DOHH2 (cell line): ENCODE measurements at regions not wholly inside any gene's neighbourhood (a gene's known extent, or its start where the extent isn't known, plus 50 kb on each side); places are given as distances from the start of the nearest gene placed in this dataset.

Source experiments
- H3F3A ChIP-seq: fragments of 200-600 bp; sonication (generic), shearing (Covaris generic); 2 replicates; pipeline ENCODE4 v1.6.0; 2016; ENCODE audit warnings: antibody characterized with exemption, mild to moderate bottlenecking; ENCODE audit not compliant: control insufficient read depth, insufficient read depth
- H3K27ac ChIP-seq: fragments of 200-600 bp; sonication (generic); 2 replicates; pipeline ENCODE4 v1.5.1; 2014; ENCODE audit warnings: low read depth, mild to moderate bottlenecking, low read length, moderate library complexity
- H3K27me3 ChIP-seq: fragments of 200-600 bp; sonication (generic); 2 replicates; pipeline ENCODE4 v1.6.1; 2014; ENCODE audit warnings: mild to moderate bottlenecking, low read length, mixed read lengths; ENCODE audit not compliant: control insufficient read depth
- H3K36me3 ChIP-seq: fragments of 200-600 bp; sonication (generic); 2 replicates; pipeline ENCODE4 v1.6.1; 2014; ENCODE audit warnings: mild to moderate bottlenecking, low read length, moderate library complexity, mixed read lengths; ENCODE audit not compliant: control insufficient read depth
- H3K4me1 ChIP-seq: fragments of 200-600 bp; sonication (generic); 2 replicates; pipeline ENCODE4 v1.6.1; 2014; ENCODE audit warnings: mild to moderate bottlenecking, low read length, mixed read lengths; ENCODE audit not compliant: control insufficient read depth
- H3K4me2 ChIP-seq: fragments of 200-600 bp; sonication (generic); 2 replicates; pipeline ENCODE4 v1.6.0; 2014; ENCODE audit warnings: mild to moderate bottlenecking, low read length, moderate library complexity
- H3K4me3 ChIP-seq: fragments of 200-600 bp; sonication (generic); 2 replicates; pipeline ENCODE4 v1.5.1; 2014; ENCODE audit warnings: mild to moderate bottlenecking, low read length, mixed read lengths
- H3K79me2 ChIP-seq: fragments of 200-600 bp; sonication (generic); 2 replicates; pipeline ENCODE4 v1.6.1; 2014; ENCODE audit warnings: mild to moderate bottlenecking, low read length, mixed read lengths; ENCODE audit not compliant: control insufficient read depth
- H3K9me2 ChIP-seq: fragments of 200-600 bp; sonication (generic); replicated peaks from 2 replicates; pipeline ENCODE4 v1.6.1; 2014; ENCODE audit warnings: mild to moderate bottlenecking, low read length, mixed read lengths; ENCODE audit not compliant: control insufficient read depth
- H3K9me3 ChIP-seq: fragments of 200-600 bp; sonication (generic); 2 replicates; pipeline ENCODE4 v1.6.1; 2014; ENCODE audit warnings: antibody characterized with exemption, low read length, mixed read lengths; ENCODE audit not compliant: control insufficient read depth, insufficient read depth
- H4K20me1 ChIP-seq: fragments of 200-600 bp; sonication (generic); 2 replicates; pipeline ENCODE4 v1.6.0; 2014; ENCODE audit warnings: low read depth, mild to moderate bottlenecking, antibody characterized with exemption, low read length, moderate library complexity; ENCODE audit not compliant: control insufficient read depth, insufficient read depth
- EZH2phosphoT487 ChIP-seq: fragments of 200-600 bp; sonication (generic); IDR thresholded peaks from 2 replicates; pipeline ENCODE4 v1.6.1; 2017; ENCODE audit warnings: borderline replicate concordance, mild to moderate bottlenecking, antibody characterized with exemption, low read length, moderate library complexity, mixed read lengths
- TF ChIP-seq, protein P1 (sequence below): fragments of 200-600 bp; sonication (generic); IDR thresholded peaks from one replicate; pipeline ENCODE4 v1.5.1; 2014; ENCODE audit warnings: antibody characterized with exemption, mild to moderate bottlenecking, low read depth, low read length; ENCODE audit not compliant: poor library complexity, severe bottlenecking

DNA sequence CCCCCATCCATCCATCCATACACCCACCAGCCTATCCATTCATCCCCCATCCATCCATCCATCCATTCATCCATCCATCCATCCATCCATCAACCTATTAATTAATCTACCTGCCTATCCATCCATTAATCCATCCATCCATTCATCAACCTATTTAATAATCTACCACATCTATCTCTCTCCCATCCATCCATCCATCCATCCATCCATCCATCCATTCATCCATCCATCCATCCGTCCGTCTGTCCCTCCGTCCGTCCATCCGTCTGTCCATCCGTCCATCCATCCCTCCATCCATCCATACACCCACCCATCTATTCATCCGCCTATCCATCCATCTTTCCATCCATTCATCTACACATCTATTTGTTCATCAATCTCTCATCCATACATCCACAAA, 205.3 kb downstream of the VRK1 start:
- H3K9me3 ChIP-seq = no peaks in the 10 kb centered on the region; the same call in 1 of the 2 replicates
- no peaks in the 10 kb centered on the region for H3K27me3 ChIP-seq
- no peaks in the 10 kb centered on the region for H4K20me1 ChIP-seq
- H3K79me2 ChIP-seq = no peaks in the 10 kb centered on the region
- TF ChIP-seq, protein P1, sequence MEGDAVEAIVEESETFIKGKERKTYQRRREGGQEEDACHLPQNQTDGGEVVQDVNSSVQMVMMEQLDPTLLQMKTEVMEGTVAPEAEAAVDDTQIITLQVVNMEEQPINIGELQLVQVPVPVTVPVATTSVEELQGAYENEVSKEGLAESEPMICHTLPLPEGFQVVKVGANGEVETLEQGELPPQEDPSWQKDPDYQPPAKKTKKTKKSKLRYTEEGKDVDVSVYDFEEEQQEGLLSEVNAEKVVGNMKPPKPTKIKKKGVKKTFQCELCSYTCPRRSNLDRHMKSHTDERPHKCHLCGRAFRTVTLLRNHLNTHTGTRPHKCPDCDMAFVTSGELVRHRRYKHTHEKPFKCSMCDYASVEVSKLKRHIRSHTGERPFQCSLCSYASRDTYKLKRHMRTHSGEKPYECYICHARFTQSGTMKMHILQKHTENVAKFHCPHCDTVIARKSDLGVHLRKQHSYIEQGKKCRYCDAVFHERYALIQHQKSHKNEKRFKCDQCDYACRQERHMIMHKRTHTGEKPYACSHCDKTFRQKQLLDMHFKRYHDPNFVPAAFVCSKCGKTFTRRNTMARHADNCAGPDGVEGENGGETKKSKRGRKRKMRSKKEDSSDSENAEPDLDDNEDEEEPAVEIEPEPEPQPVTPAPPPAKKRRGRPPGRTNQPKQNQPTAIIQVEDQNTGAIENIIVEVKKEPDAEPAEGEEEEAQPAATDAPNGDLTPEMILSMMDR = no peak
- TF ChIP-seq EZH2phosphoT487 = no peak
- no peak overlapping the region for H3K4me3 ChIP-seq
- H3F3A ChIP-seq = no peaks in the 10 kb centered on the region
- H3K36me3 ChIP-seq = no peaks in the 10 kb centered on the region
- H3K9me2 ChIP-seq = no peaks in the 10 kb centered on the region
- no peak overlapping the region for H3K27ac ChIP-seq
- H3K4me1 ChIP-seq = no peaks in the 10 kb centered on the region
- H3K4me2 ChIP-seq = no peak overlapping the region

DNA sequence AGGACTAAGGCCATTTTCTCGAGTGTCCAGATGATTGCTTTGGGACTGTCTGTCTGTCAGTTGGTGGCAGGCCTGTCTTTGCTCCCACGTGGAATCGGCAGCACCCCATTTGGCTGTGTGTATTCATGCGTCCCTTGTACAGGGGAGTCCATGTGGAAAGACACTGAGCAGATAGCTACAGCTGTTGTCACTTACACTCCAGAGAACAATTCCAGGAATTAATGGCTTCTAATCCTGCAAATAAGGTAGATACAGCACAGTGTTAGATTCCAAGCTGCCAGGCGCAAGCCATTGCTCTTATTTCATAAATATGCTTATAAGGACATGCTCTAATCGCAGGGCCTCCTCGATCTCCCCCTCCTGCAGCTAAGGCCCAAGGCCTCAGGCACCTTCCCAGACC, 208.8 kb downstream of the VRK1 start:
- Histone ChIP-seq H3K79me2 (no peaks in the 10 kb centered on the region), H3F3A (no peaks in the 10 kb centered on the region), H3K36me3 (no peaks in the 10 kb centered on the region), H3K27me3 (no peaks in the 10 kb centered on the region), H3K4me3 (no peak overlapping the region), H3K9me2 (no peaks in the 10 kb centered on the region), H3K27ac (no peak overlapping the region), H3K4me1 (no peaks in the 10 kb centered on the region), H3K9me3 (no peaks in the 10 kb centered on the region), H3K4me2 (no peak overlapping the region), H4K20me1 (no peaks in the 10 kb centered on the region)
- TF ChIP-seq, protein P1 = no peak
- no peak for TF ChIP-seq EZH2phosphoT487

DNA sequence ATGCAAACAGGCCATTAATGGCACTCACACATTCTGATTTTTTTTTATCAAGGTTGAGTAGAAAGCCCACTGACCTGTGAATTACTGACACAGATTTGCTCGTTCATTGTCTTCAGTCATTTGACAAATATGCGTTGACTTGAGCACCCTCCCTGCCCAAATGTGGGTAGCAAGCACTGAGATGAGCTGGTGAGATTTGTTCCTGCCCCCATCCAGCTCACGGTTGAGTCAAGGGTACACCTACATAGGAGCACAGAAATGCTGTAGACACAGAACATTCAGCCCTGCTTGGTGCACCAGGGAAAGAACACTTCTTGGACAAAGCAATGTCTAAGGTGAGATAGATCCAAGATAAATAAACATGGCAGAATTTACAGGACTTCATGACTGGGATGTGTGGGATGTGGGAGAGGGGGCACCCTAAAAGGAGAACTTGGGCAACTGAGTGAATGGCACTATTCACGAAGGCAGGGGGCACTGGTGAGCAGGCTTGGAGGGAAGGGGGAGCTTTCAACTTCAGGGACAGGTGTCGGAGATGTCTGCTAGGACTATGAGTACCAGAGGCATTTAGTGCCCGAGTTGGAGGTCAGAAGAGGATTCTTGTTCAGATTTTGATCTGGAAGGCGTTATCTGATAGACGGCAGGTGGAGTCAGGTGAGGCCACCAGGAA, 213.4 kb downstream of the VRK1 start:
- H3K36me3 ChIP-seq = no peaks in the 10 kb centered on the region
- H3K79me2 ChIP-seq = no peaks in the 10 kb centered on the region
- H3K9me2 ChIP-seq = no peaks in the 10 kb centered on the region
- no peaks in the 10 kb centered on the region for H4K20me1 ChIP-seq
- H3K4me1 ChIP-seq = no peaks in the 10 kb centered on the region
- H3K27ac ChIP-seq = no peak overlapping the region
- no peaks in the 10 kb centered on the region for H3F3A ChIP-seq
- H3K4me3 ChIP-seq = no peak overlapping the region
- H3K27me3 ChIP-seq = no peaks in the 10 kb centered on the region
- H3K4me2 ChIP-seq = no peak overlapping the region
- no peaks in the 10 kb centered on the region for H3K9me3 ChIP-seq
- TF ChIP-seq, protein P1 = peak; percentile 49
- TF ChIP-seq EZH2phosphoT487 = no peak
